K562 (cell line): ENCODE measurements at regions not wholly inside any gene's neighbourhood (a gene's known extent, or its start where the extent isn't known, plus 50 kb on each side); places are given as distances from the start of the nearest gene placed in this dataset.
"Not testable (repeated sequence)": the region's sequence is repeated elsewhere in the genome, so short reads cannot be mapped to it uniquely, and the experiment has no call there.

Experiments
- ATAC-seq: fragments of 200-7000 bp; cut with Tn5 transposase; 3 replicates; pipeline ENCODE4 v1.9.1; 2020; ENCODE audit warnings: moderate library complexity
- BruUV-seq: library from RNA; stranded (reverse); fragments of 400-500 nt; replicated peaks from 2 replicates; lab custom pipeline; 2021; lab: Mats Ljungman, UMichigan
- CTCF ChIA-PET: fragments of 300-600 bp; formaldehyde crosslinking; extraction: SDS; loops from one replicate; lab custom pipeline; 2021; ENCODE audit warnings: low intra/inter-chr PET ratio; lab: Yijun Ruan, JAX
- POLR2A ChIA-PET: fragments of 300-600, 350-650 bp; sonication (Branson Sonifier 250); formaldehyde crosslinking; extraction: SDS; loops from one replicate; lab custom pipeline; 2021; ENCODE audit warnings: antibody characterized with exemption, inconsistent platforms; lab: Yijun Ruan, JAX
- DNase-seq, 4 experiments: peaks; one replicate each; pipeline versions ENCODE4 v3.0.0 to v3.0.0-alpha.2; 2011 to 2018; ENCODE audit warnings: low spot score in 3 of 4, mixed read lengths in 3 of 4; ENCODE audit errors: extremely low read depth in 1 of 4
- FAIRE-seq: peaks from 2 replicates; lab custom pipeline; 2011; peaks lifted over from hg19 to GRCh38; lab: Jason Lieb, UNC
- H2AFZ ChIP-seq: 2 replicates; pipeline ENCODE4 v1.6.0; 2011; ENCODE audit warnings: low read depth, low read length, control low read depth, inconsistent platforms
- H3K27ac ChIP-seq: fragments of 200-600 bp; 3 replicates; pipeline ENCODE4 v1.8.0; 2011; ENCODE audit warnings: low read depth, mild to moderate bottlenecking, control low read depth, inconsistent platforms, low read length, moderate library complexity, mixed read lengths; ENCODE audit errors: extremely low read depth
- H3K27me3 ChIP-seq, 2 experiments: fragments of 300-600 bp in 1 of 2; 2 replicates in 1 of 2; 3 replicates in 1 of 2; pipeline versions ENCODE4 v1.6.0 to v1.8.0; 2011; ENCODE audit warnings: inconsistent platforms in 2 of 2, low read length in 2 of 2, mild to moderate bottlenecking in 1 of 2, mixed read lengths in 1 of 2, moderate library complexity in 1 of 2; ENCODE audit not compliant: control insufficient read depth in 2 of 2, insufficient read depth in 2 of 2
- H3K36me3 ChIP-seq: fragments of 300-600 bp; 3 replicates; pipeline ENCODE4 v1.8.0; 2011; ENCODE audit warnings: mild to moderate bottlenecking, low read length, inconsistent platforms; ENCODE audit not compliant: control insufficient read depth, insufficient read depth
- H3K4me1 ChIP-seq, 2 experiments: fragments of 200-600 bp in 1 of 2; replicated peaks in 1 of 2; 2 replicates in 1 of 2; 3 replicates in 1 of 2; pipeline versions ENCODE4 v1.5.1 to v1.8.0; 2011; ENCODE audit warnings: inconsistent platforms in 2 of 2, low read length in 2 of 2, mild to moderate bottlenecking in 1 of 2, mixed read lengths in 1 of 2, moderate library complexity in 1 of 2; ENCODE audit not compliant: control insufficient read depth in 2 of 2, insufficient read depth in 2 of 2
- H3K4me2 ChIP-seq: 2 replicates; pipeline ENCODE4 v1.6.1; 2011; ENCODE audit warnings: low read length, control low read depth, inconsistent platforms, mixed read lengths; ENCODE audit not compliant: insufficient read depth
- H3K4me3 ChIP-seq: fragments of 200-600 bp; sonication (generic), shearing (Covaris generic); 2 replicates; pipeline ENCODE4 v1.5.1; 2016; ENCODE audit warnings: control low read depth, inconsistent platforms
- H3K79me2 ChIP-seq: fragments of 200-600 bp; 3 replicates; pipeline ENCODE4 v1.8.0; 2011; ENCODE audit warnings: low read length, inconsistent platforms; ENCODE audit not compliant: control insufficient read depth, insufficient read depth
- H3K9ac ChIP-seq, 2 experiments: 2 replicates each; pipeline versions ENCODE4 v1.6.0 to v1.6.1; 2011; ENCODE audit warnings: low read depth in 2 of 2, low read length in 2 of 2, control low read depth in 1 of 2, inconsistent platforms in 1 of 2, mild to moderate bottlenecking in 1 of 2, mixed read lengths in 1 of 2; ENCODE audit not compliant: insufficient read depth in 1 of 2
- H3K9me1 ChIP-seq: one replicate; pipeline ENCODE4 v1.6.0; 2011; ENCODE audit warnings: inconsistent platforms, mild to moderate bottlenecking, low read length, moderate library complexity; ENCODE audit not compliant: control insufficient read depth, insufficient read depth
- H3K9me3 ChIP-seq: replicated peaks from 2 replicates; pipeline ENCODE4 v1.5.1; 2011; ENCODE audit warnings: low read depth, low read length, inconsistent platforms; ENCODE audit not compliant: control insufficient read depth, insufficient read depth
- H4K20me1 ChIP-seq: replicated peaks from 2 replicates; pipeline ENCODE4 v1.6.1; 2011; ENCODE audit warnings: low read length, inconsistent platforms, mixed read lengths; ENCODE audit not compliant: control insufficient read depth, insufficient read depth
- ARID2 ChIP-seq: fragments of 450-650 bp; IDR thresholded peaks from 2 replicates; pipeline ENCODE4 v1.6.1; 2017; ENCODE audit warnings: antibody characterized with exemption, mild to moderate bottlenecking
- BRD9 ChIP-seq: fragments of 450-650 bp; IDR thresholded peaks from 2 replicates; pipeline ENCODE4 v1.6.1; 2018; ENCODE audit warnings: low read depth; ENCODE audit not compliant: partially characterized antibody
- FOXK1 ChIP-seq: sonication (generic); formaldehyde crosslinking; IDR thresholded peaks from 2 replicates; pipeline ENCODE4 v1.8.0; 2022; ENCODE audit warnings: missing genetic modification reagents, mild to moderate bottlenecking, borderline replicate concordance
- HNRNPH1 ChIP-seq: fragments of 200-400 bp; formaldehyde crosslinking; optimal IDR thresholded peaks from 2 replicates; pipeline ENCODE3; 2017; ENCODE audit warnings: low read depth, mild to moderate bottlenecking, low read length, moderate library complexity
- MAFF ChIP-seq: IDR thresholded peaks from 2 replicates; pipeline ENCODE4 v1.6.1; 2012; ENCODE audit warnings: low read length, improper control_type of control experiment
- MCM7 ChIP-seq, 2 experiments: fragments of 450-650 bp; IDR thresholded peaks; 2 replicates each; pipeline ENCODE4 v1.6.1; 2016 to 2018
- MTF1 ChIP-seq: fragments of 250-450 bp; sonication (Bioruptor Pico); IDR thresholded peaks from 2 replicates; pipeline ENCODE4 v1.9.0; 2021; ENCODE audit warnings: moderate library complexity, mild to moderate bottlenecking, inconsistent platforms, borderline replicate concordance
- PTRF ChIP-seq: fragments of 450-650 bp; IDR thresholded peaks from 2 replicates; pipeline ENCODE4 v1.6.1; 2016; ENCODE audit warnings: mild to moderate bottlenecking, missing genetic modification characterization, missing compliant biosample characterization
- RFX1 ChIP-seq: fragments of 450-650 bp; IDR thresholded peaks from 2 replicates; pipeline ENCODE4 v1.6.1; 2016; ENCODE audit warnings: mild to moderate bottlenecking, moderate library complexity
- SMARCA5 ChIP-seq: fragments of 450-650 bp; IDR thresholded peaks from 2 replicates; pipeline ENCODE4 v1.6.1; 2016
- TEAD1 ChIP-seq, 2 experiments: fragments of 450-650 bp in 1 of 2; sonication (generic) in 1 of 2; formaldehyde crosslinking; IDR thresholded peaks; 2 replicates each; pipeline versions ENCODE4 v1.4.0 to v1.8.0; 2020 to 2022; ENCODE audit warnings: mild to moderate bottlenecking in 2 of 2, missing genetic modification reagents in 1 of 2
- ZNF146 ChIP-seq: IDR thresholded peaks from one replicate; pipeline ENCODE4 v1.6.1; 2018; ENCODE audit warnings: missing compliant biosample characterization; ENCODE audit not compliant: unreplicated experiment
- ZNF551 ChIP-seq: fragments of 250-450 bp; sonication (Bioruptor Pico); IDR thresholded peaks from 2 replicates; pipeline ENCODE4 v1.5.0; 2021; ENCODE audit warnings: mild to moderate bottlenecking, moderate library complexity
- ZNF766 ChIP-seq: fragments of 200-800 bp; sonication (Bioruptor generic); conservative IDR thresholded peaks from 2 replicates; pipeline ENCODE4 v1.6.1; 2016; ENCODE audit warnings: missing genetic modification characterization, missing compliant biosample characterization
- WGBS: fragments of 100-300 bp; shearing (Covaris generic); methylation state at CpG from one replicate; pipeline ENCODE4 v1.1.6; 2016; ENCODE audit warnings: low coverage, mixed read lengths; ENCODE audit not compliant: insufficient coverage; ENCODE audit errors: missing lambda C conversion rate; 5-methylcytosine and 5-hydroxymethylcytosine counted together
- in situ Hi-C: fragments of 300-500 bp; cut with MboI; formaldehyde crosslinking; loops from 4 replicates; pipeline ENCODE4 v1.15.0; 2018; ENCODE audit warnings: inconsistent platforms, mixed read lengths
- intact Hi-C: fragments of 100-400 bp; cut with micrococcal nuclease; formaldehyde crosslinking; loops from 2 replicates; pipeline ENCODE4 v1.14.2; 2022
- TF ChIP-seq, protein P1 (sequence below): sonication (generic); formaldehyde crosslinking; IDR thresholded peaks from 2 replicates; pipeline ENCODE4 v1.8.0; 2022; ENCODE audit warnings: mild to moderate bottlenecking, missing genetic modification reagents

- 2% methylated on average over 4 of the region's 4 CpGs for WGBS
These were observed 151.7 kb downstream of the CSNK2A3 start for GRCh38 chr11:11201302-11201701.

DNA sequence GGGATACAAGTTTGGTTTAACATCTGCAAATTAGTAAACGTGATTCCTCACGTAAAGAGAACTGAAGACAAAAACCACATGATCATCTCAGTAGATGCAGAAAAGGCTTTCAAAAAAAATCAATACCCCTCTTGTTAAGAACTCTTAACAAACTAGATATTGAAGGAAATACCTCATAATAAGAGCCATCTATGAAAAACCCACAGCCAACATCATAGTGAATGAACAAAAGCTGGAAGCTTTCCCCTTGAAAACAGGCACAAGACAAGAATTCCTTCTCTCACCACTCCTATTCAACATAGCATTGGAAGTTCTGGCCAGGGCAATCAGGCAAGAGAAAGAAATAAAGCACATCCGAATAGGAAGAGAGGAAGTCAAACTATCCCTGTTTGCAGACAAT, 160.5 kb downstream of the CSNK2A3 start:
- CTCF ChIA-PET = no interaction called here
- no peak for FAIRE-seq

More at GRCh38 chr11:11201302-11201701, 151.7 kb downstream of the CSNK2A3 start:
- H3K4me3 ChIP-seq, in situ Hi-C loops, H4K20me1 ChIP-seq, H2AFZ ChIP-seq, CTCF ChIA-PET, POLR2A ChIA-PET, DNase-seq, intact Hi-C loops, BruUV-seq, H3K9ac ChIP-seq, H3K27me3 ChIP-seq, H3K4me1 ChIP-seq, ATAC-seq, H3K36me3 ChIP-seq, FAIRE-seq, H3K9me1 ChIP-seq, H3K4me2 ChIP-seq, H3K9me3 ChIP-seq, H3K27ac ChIP-seq, H3K79me2 ChIP-seq: not testable (repeated sequence)

More for the DNA sequence above, 160.5 kb downstream of the CSNK2A3 start:
- DNase-seq (no peak), ATAC-seq (no peak)
- Histone ChIP-seq H3K79me2 (no peaks in the 10 kb centered on the region), H3K36me3 (no peaks in the 10 kb centered on the region), H3K9me1 (no peaks in the 10 kb centered on the region), H4K20me1 (no peaks in the 10 kb centered on the region), H3K27me3 (no peaks in the 10 kb centered on the region), H3K4me1 (no peaks in the 10 kb centered on the region), H2AFZ (no peak overlapping the region), H3K27ac (no peak overlapping the region), H3K4me2 (no peak overlapping the region), H3K9me3 (no peaks in the 10 kb centered on the region), H3K4me3 (no peak overlapping the region), H3K9ac (no peak overlapping the region)
- WGBS = 2% methylated on average over 3 of the region's 3 CpGs
- BruUV-seq = no TSS peak
- TF ChIP-seq MCM7 (IDR thresholded peaks at IDR 0.05) = no peak
- TF ChIP-seq BRD9 = no peak
- no peak for TF ChIP-seq ARID2
- TF ChIP-seq TEAD1 (CRISPR knock-in tag; IDR thresholded peaks at IDR 0.05) = no peak
- TF ChIP-seq SMARCA5 = no peak
- no peak for TF ChIP-seq MTF1 (CRISPR knock-in tag)
- no peak for TF ChIP-seq MAFF
- TF ChIP-seq ZNF551 (CRISPR knock-in tag) = no peak
- no peak for TF ChIP-seq PTRF (tag)
- TF ChIP-seq ZNF766 = no peak
- no peak for TF ChIP-seq ZNF146 (CRISPR knock-in tag)
- TF ChIP-seq FOXK1 (CRISPR knock-in tag) = no peak
- no peak for TF ChIP-seq HNRNPH1
- TF ChIP-seq RFX1 = no peak
- TF ChIP-seq, protein P1, sequence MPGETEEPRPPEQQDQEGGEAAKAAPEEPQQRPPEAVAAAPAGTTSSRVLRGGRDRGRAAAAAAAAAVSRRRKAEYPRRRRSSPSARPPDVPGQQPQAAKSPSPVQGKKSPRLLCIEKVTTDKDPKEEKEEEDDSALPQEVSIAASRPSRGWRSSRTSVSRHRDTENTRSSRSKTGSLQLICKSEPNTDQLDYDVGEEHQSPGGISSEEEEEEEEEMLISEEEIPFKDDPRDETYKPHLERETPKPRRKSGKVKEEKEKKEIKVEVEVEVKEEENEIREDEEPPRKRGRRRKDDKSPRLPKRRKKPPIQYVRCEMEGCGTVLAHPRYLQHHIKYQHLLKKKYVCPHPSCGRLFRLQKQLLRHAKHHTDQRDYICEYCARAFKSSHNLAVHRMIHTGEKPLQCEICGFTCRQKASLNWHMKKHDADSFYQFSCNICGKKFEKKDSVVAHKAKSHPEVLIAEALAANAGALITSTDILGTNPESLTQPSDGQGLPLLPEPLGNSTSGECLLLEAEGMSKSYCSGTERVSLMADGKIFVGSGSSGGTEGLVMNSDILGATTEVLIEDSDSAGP (CRISPR knock-in tag) = no peak
- intact Hi-C loops = no loop called here
- POLR2A ChIA-PET = no interaction called here
- in situ Hi-C loops = no loop called here
